ENCODE measurements at regions not wholly inside any gene's neighbourhood (a gene's known extent, or its start where the extent isn't known, plus 50 kb on each side); places are given as distances from the start of the nearest gene placed in this dataset.
"Not testable (repeated sequence)": the region's sequence is repeated elsewhere in the genome, so short reads cannot be mapped to it uniquely, and the experiment has no call there.

- DNase-seq (ENCODE audit: low read depth): no peak
These were observed 481.4 kb upstream of the CAMK1G start for GRCh38 chr1:209102120-209102519.

GRCh38 chr1:209102531-209102930, 481.0 kb upstream of the CAMK1G start:
- no peak for DNase-seq (ENCODE audit: low read depth)

GRCh38 chr1:209103092-209103491, 480.4 kb upstream of the CAMK1G start:
- DNase-seq (ENCODE audit: low read depth): peak; percentile 73

- DNase-seq (ENCODE audit: low read depth): peak; percentile 46
These were observed 478.9 kb upstream of the CAMK1G start for GRCh38 chr1:209104646-209105045.

- no peak for DNase-seq (ENCODE audit: low read depth)
These were observed 477.8 kb upstream of the CAMK1G start for GRCh38 chr1:209105701-209106100.

GRCh38 chr1:209106237-209106741, 477.2 kb upstream of the CAMK1G start:
- DNase-seq (ENCODE audit: low read depth): peak; percentile 76

GRCh38 chr1:209106861-209107260, 476.7 kb upstream of the CAMK1G start:
- no peak for DNase-seq (ENCODE audit: low read depth)

- DNase-seq (ENCODE audit: low read depth): no peak
These were observed 476.0 kb upstream of the CAMK1G start for GRCh38 chr1:209107535-209107934.

GRCh38 chr1:209109001-209109785, 474.3 kb upstream of the CAMK1G start:
- DNase-seq (ENCODE audit: low read depth): no peak

GRCh38 chr1:209113521-209113920, 470.0 kb upstream of the CAMK1G start:
- no peak for DNase-seq (ENCODE audit: low read depth)

GRCh38 chr1:209116705-209117104, 466.8 kb upstream of the CAMK1G start:
- DNase-seq (ENCODE audit: low read depth): no peak

GRCh38 chr1:209123601-209124000, 459.9 kb upstream of the CAMK1G start:
- DNase-seq (ENCODE audit: low read depth): no peak

- not testable (repeated sequence) for DNase-seq (ENCODE audit: low read depth)
These were observed 454.4 kb upstream of the CAMK1G start for GRCh38 chr1:209129091-209129490.

GRCh38 chr1:209130886-209131285, 452.6 kb upstream of the CAMK1G start:
- no peak for DNase-seq (ENCODE audit: low read depth)

- DNase-seq (ENCODE audit: low read depth): peak; percentile 32
These were observed 450.6 kb upstream of the CAMK1G start for GRCh38 chr1:209132736-209133467.

GRCh38 chr1:209134001-209134400, 449.5 kb upstream of the CAMK1G start:
- DNase-seq (ENCODE audit: low read depth): no peak

- no peak for DNase-seq (ENCODE audit: low read depth)
These were observed 439.6 kb upstream of the CAMK1G start for GRCh38 chr1:209143916-209144315.

GRCh38 chr1:209150114-209150513, 433.4 kb upstream of the CAMK1G start:
- DNase-seq (ENCODE audit: low read depth): peak; percentile 81

GRCh38 chr1:209153411-209153810, 430.1 kb upstream of the CAMK1G start:
- DNase-seq (ENCODE audit: low read depth): no peak

- DNase-seq (ENCODE audit: low read depth): peak; percentile 75
These were observed 428.6 kb upstream of the CAMK1G start for GRCh38 chr1:209154912-209155311.

- DNase-seq (ENCODE audit: low read depth): peak; percentile 65
These were observed 428.0 kb upstream of the CAMK1G start for GRCh38 chr1:209155546-209155945.

GRCh38 chr1:209156991-209157390, 426.5 kb upstream of the CAMK1G start:
- DNase-seq (ENCODE audit: low read depth): no peak

Measured in myocyte (in vitro differentiated cells).